Activated naive CD4-positive, alpha-beta T cell treated with Interleukin-2 at 50 U/mL for 16 hours (primary cell): ENCODE measurements at regions not wholly inside any gene's neighbourhood (a gene's known extent, or its start where the extent isn't known, plus 50 kb on each side); places are given as distances from the start of the nearest gene placed in this dataset.

Experiments
- DNase-seq: peaks from one replicate; pipeline ENCODE4 v3.0.0-alpha.2; 2020

DNA sequence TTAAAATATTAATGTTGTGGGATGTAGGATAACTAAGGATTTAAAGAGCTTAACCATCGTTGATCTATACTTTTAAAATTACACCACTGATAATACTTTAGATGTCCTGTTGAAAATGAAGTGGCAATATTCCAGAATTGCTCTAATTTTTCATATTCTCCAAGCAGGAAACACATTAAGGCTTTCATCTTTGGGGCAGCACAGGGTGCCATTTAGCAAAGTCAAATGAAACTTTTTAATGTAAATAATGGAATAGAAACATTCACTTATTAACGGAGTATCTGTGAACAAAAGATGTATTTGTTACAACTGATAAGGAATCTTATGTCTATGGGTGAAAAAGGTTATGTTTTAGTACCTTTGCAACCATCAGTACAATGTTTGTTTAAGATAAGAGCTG, 50.0 kb upstream of the MIR17HG start:
- DNase-seq, result no peak
